ENCODE measurements at regions not wholly inside any gene's neighbourhood (a gene's known extent, or its start where the extent isn't known, plus 50 kb on each side); places are given as distances from the start of the nearest gene placed in this dataset.

- TF ChIP-seq ARNTL (CRISPR knock-in tag; IDR thresholded peaks at IDR 0.05; ENCODE audit: borderline replicate concordance, low read depth) (no peak), ZNF565 (CRISPR knock-in tag; conservative IDR thresholded peaks at IDR 0.05; ENCODE audit: low read depth) (no peak), TOX (CRISPR knock-in tag; IDR thresholded peaks at IDR 0.05; ENCODE audit: borderline replicate concordance) (no peak), PPARA (CRISPR knock-in tag; IDR thresholded peaks at IDR 0.05; ENCODE audit: borderline replicate concordance) (no peak), PATZ1 (CRISPR knock-in tag; IDR thresholded peaks at IDR 0.05; ENCODE audit: borderline replicate concordance) (no peak), SNAI2 (CRISPR knock-in tag; IDR thresholded peaks at IDR 0.05) (no peak), OSR1 (CRISPR knock-in tag; IDR thresholded peaks at IDR 0.05) (no peak), POU6F1 (CRISPR knock-in tag; IDR thresholded peaks at IDR 0.05; ENCODE audit: borderline replicate concordance, low read depth) (no peak)
Measured at GRCh38 chr13:34777914-34778303, 164.2 kb upstream of the NBEA start.

Measured in SK-N-SH treated with all-trans-retinoic acid at 6 μM for 48 hours (cell line).